WTC11 (cell line): ENCODE measurements at regions not wholly inside any gene's neighbourhood (a gene's known extent, or its start where the extent isn't known, plus 50 kb on each side); places are given as distances from the start of the nearest gene placed in this dataset.

Experiments used
- ATAC-seq: fragments of 200-7000 bp; cut with Tn5 transposase; 2 replicates; pipeline ENCODE4 v1.10.0; 2021; ENCODE audit warnings: mild to moderate bottlenecking, moderate library complexity
- CTCF ChIA-PET: fragments of 300-600 bp; sonication (Branson Sonifier 250); formaldehyde crosslinking; loops from one replicate; lab custom pipeline; 2021; ENCODE audit warnings: antibody characterized with exemption; lab: Charles Lee
- POLR2A ChIA-PET: fragments of 350-600 bp; sonication (Branson Sonifier 250); formaldehyde crosslinking; loops from one replicate; lab custom pipeline; 2021; ENCODE audit warnings: antibody characterized with exemption; lab: Charles Lee
- DNase-seq: peaks from one replicate; pipeline ENCODE4 v3.0.0; 2021; ENCODE audit warnings: low spot score
- H3K27ac Mint-ChIP-seq: 2 replicates; pipeline ENCODE4 v1.8.0; 2021; ENCODE audit warnings: mixed read lengths
- H3K27me3 Mint-ChIP-seq: 2 replicates; pipeline ENCODE4 v1.8.0; 2021; ENCODE audit warnings: low read depth, mild to moderate bottlenecking, moderate library complexity, mixed read lengths
- H3K36me3 Mint-ChIP-seq: 2 replicates; pipeline ENCODE4 v1.8.0; 2021; ENCODE audit warnings: mixed read lengths
- H3K4me1 Mint-ChIP-seq: 2 replicates; pipeline ENCODE4 v1.8.0; 2022; ENCODE audit warnings: mixed read lengths
- H3K4me3 Mint-ChIP-seq: 2 replicates; pipeline ENCODE4 v1.8.0; 2021; ENCODE audit warnings: mild to moderate bottlenecking, moderate library complexity, mixed read lengths
- H3K9me3 Mint-ChIP-seq: 2 replicates; pipeline ENCODE4 v1.8.0; 2021; ENCODE audit warnings: mixed read lengths
- ATF1 ChIP-seq: sonication (generic); formaldehyde crosslinking; IDR thresholded peaks from 2 replicates; pipeline ENCODE4 v1.8.1; 2023; ENCODE audit warnings: mild to moderate bottlenecking, moderate library complexity, missing genetic modification reagents
- FOXK1 ChIP-seq: sonication (generic); formaldehyde crosslinking; IDR thresholded peaks from 2 replicates; pipeline ENCODE4 v1.8.0; 2022; ENCODE audit warnings: mild to moderate bottlenecking, moderate library complexity, missing genetic modification reagents
- IRF2 ChIP-seq: sonication (generic); formaldehyde crosslinking; IDR thresholded peaks from 2 replicates; pipeline ENCODE4 v1.8.0; 2022; ENCODE audit warnings: low read depth, missing genetic modification reagents, borderline replicate concordance
- NFATC4 ChIP-seq: fragments of 250-450 bp; sonication (Bioruptor Pico); IDR thresholded peaks from 2 replicates; pipeline ENCODE4 v1.9.0; 2021; ENCODE audit warnings: mild to moderate bottlenecking
- OVOL2 ChIP-seq: fragments of 250-450 bp; sonication (Bioruptor Pico); IDR thresholded peaks from 2 replicates; pipeline ENCODE4 v1.9.0; 2021; ENCODE audit warnings: mild to moderate bottlenecking, borderline replicate concordance
- SMAD3 ChIP-seq: sonication (generic); formaldehyde crosslinking; IDR thresholded peaks from 2 replicates; pipeline ENCODE4 v1.8.0; 2022; ENCODE audit warnings: missing genetic modification reagents, mild to moderate bottlenecking, borderline replicate concordance
- SP1 ChIP-seq: sonication (generic); formaldehyde crosslinking; conservative IDR thresholded peaks from 2 replicates; pipeline ENCODE4 v1.8.1; 2022; ENCODE audit warnings: missing genetic modification reagents
- TP53 ChIP-seq: sonication (generic); formaldehyde crosslinking; IDR thresholded peaks from 2 replicates; pipeline ENCODE4 v1.8.1; 2023; ENCODE audit warnings: mild to moderate bottlenecking, missing genetic modification reagents
- ZNF219 ChIP-seq: sonication (generic); formaldehyde crosslinking; IDR thresholded peaks from 2 replicates; pipeline ENCODE4 v1.8.0; 2023; ENCODE audit warnings: missing genetic modification reagents, mild to moderate bottlenecking, borderline replicate concordance
- ZNF416 ChIP-seq: fragments of 250-450 bp; sonication (Bioruptor Pico); IDR thresholded peaks from 2 replicates; pipeline ENCODE4 v1.9.0; 2021; ENCODE audit warnings: mild to moderate bottlenecking, inconsistent platforms
- ZNF671 ChIP-seq: fragments of 250-450 bp; sonication (Bioruptor Pico); IDR thresholded peaks from 2 replicates; pipeline ENCODE4 v1.8.0; 2021; ENCODE audit warnings: mild to moderate bottlenecking
- TF ChIP-seq, protein P1 (sequence below): sonication (generic); formaldehyde crosslinking; IDR thresholded peaks from 2 replicates; pipeline ENCODE4 v1.8.0; 2022; ENCODE audit warnings: missing genetic modification reagents
- TF ChIP-seq, protein P2 (sequence below): sonication (generic); formaldehyde crosslinking; IDR thresholded peaks from 2 replicates; pipeline ENCODE4 v1.8.1; 2023; ENCODE audit warnings: mild to moderate bottlenecking, missing genetic modification reagents, moderate library complexity
- TF ChIP-seq, protein P3 (sequence below): sonication (generic); formaldehyde crosslinking; IDR thresholded peaks from 2 replicates; pipeline ENCODE4 v1.8.1; 2023; ENCODE audit warnings: mild to moderate bottlenecking, moderate library complexity, missing genetic modification reagents
- TF ChIP-seq, protein P4 (sequence below): fragments of 250-450 bp; sonication (Bioruptor Pico); IDR thresholded peaks from 2 replicates; pipeline ENCODE4 v1.8.0; 2021; ENCODE audit warnings: mild to moderate bottlenecking
- TF ChIP-seq, protein P5 (sequence below): sonication (generic); formaldehyde crosslinking; IDR thresholded peaks from 2 replicates; pipeline ENCODE4 v1.8.0; 2022; ENCODE audit warnings: mild to moderate bottlenecking, missing genetic modification reagents
- TF ChIP-seq, protein P6 (sequence below): fragments of 250-450 bp; sonication (Bioruptor Pico); IDR thresholded peaks from 2 replicates; pipeline ENCODE4 v1.9.0; 2021; ENCODE audit warnings: mild to moderate bottlenecking, borderline replicate concordance
- TF ChIP-seq, protein P7 (sequence below): fragments of 250-450 bp; sonication (Bioruptor Pico); IDR thresholded peaks from 2 replicates; pipeline ENCODE4 v1.9.0; 2021; ENCODE audit warnings: mild to moderate bottlenecking
- TF ChIP-seq, protein P8 (sequence below): sonication (generic); formaldehyde crosslinking; IDR thresholded peaks from 2 replicates; pipeline ENCODE4 v1.8.1; 2023; ENCODE audit warnings: mild to moderate bottlenecking, missing genetic modification reagents, borderline replicate concordance

DNA sequence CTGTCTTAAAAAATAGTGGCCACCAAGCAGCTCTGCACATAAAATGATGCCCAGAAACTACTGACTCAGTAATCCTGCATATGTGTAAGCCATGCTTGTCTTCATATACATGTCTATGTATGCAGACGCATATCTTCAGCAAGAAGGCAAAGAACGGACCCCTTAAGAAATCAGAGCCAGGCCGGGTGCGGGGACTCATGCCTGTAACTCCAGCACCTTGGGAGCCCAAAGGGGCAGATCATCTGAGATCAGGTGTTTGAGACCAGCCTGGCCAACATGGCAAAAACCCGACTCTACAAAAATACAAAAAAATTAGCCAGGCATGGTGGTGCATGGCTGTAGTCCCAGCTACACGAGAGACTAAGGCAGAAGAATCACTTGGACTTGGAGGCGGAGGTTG, 295.0 kb downstream of the TCERG1L start (continued):
- TF ChIP-seq, protein P1, sequence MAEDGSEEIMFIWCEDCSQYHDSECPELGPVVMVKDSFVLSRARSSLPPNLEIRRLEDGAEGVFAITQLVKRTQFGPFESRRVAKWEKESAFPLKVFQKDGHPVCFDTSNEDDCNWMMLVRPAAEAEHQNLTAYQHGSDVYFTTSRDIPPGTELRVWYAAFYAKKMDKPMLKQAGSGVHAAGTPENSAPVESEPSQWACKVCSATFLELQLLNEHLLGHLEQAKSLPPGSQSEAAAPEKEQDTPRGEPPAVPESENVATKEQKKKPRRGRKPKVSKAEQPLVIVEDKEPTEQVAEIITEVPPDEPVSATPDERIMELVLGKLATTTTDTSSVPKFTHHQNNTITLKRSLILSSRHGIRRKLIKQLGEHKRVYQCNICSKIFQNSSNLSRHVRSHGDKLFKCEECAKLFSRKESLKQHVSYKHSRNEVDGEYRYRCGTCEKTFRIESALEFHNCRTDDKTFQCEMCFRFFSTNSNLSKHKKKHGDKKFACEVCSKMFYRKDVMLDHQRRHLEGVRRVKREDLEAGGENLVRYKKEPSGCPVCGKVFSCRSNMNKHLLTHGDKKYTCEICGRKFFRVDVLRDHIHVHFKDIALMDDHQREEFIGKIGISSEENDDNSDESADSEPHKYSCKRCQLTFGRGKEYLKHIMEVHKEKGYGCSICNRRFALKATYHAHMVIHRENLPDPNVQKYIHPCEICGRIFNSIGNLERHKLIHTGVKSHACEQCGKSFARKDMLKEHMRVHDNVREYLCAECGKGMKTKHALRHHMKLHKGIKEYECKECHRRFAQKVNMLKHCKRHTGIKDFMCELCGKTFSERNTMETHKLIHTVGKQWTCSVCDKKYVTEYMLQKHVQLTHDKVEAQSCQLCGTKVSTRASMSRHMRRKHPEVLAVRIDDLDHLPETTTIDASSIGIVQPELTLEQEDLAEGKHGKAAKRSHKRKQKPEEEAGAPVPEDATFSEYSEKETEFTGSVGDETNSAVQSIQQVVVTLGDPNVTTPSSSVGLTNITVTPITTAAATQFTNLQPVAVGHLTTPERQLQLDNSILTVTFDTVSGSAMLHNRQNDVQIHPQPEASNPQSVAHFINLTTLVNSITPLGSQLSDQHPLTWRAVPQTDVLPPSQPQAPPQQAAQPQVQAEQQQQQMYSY (CRISPR knock-in tag): no peak
- TF ChIP-seq, protein P2, sequence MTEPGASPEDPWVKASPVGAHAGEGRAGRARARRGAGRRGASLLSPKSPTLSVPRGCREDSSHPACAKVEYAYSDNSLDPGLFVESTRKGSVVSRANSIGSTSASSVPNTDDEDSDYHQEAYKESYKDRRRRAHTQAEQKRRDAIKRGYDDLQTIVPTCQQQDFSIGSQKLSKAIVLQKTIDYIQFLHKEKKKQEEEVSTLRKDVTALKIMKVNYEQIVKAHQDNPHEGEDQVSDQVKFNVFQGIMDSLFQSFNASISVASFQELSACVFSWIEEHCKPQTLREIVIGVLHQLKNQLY: no peak
- TF ChIP-seq ATF1 (CRISPR knock-in tag) (no peak), ZNF416 (CRISPR knock-in tag) (no peak), ZNF671 (no peak), IRF2 (no peak), FOXK1 (no peak)
- TF ChIP-seq, protein P3, sequence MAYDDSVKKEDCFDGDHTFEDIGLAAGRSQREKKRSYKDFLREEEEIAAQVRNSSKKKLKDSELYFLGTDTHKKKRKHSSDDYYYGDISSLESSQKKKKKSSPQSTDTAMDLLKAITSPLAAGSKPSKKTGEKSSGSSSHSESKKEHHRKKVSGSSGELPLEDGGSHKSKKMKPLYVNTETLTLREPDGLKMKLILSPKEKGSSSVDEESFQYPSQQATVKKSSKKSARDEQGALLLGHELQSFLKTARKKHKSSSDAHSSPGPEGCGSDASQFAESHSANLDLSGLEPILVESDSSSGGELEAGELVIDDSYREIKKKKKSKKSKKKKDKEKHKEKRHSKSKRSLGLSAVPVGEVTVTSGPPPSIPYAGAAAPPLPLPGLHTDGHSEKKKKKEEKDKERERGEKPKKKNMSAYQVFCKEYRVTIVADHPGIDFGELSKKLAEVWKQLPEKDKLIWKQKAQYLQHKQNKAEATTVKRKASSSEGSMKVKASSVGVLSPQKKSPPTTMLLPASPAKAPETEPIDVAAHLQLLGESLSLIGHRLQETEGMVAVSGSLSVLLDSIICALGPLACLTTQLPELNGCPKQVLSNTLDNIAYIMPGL: no peak
- TF ChIP-seq, protein P4, sequence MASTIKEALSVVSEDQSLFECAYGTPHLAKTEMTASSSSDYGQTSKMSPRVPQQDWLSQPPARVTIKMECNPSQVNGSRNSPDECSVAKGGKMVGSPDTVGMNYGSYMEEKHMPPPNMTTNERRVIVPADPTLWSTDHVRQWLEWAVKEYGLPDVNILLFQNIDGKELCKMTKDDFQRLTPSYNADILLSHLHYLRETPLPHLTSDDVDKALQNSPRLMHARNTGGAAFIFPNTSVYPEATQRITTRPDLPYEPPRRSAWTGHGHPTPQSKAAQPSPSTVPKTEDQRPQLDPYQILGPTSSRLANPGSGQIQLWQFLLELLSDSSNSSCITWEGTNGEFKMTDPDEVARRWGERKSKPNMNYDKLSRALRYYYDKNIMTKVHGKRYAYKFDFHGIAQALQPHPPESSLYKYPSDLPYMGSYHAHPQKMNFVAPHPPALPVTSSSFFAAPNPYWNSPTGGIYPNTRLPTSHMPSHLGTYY (CRISPR knock-in tag): no peak
- TF ChIP-seq, protein P5, sequence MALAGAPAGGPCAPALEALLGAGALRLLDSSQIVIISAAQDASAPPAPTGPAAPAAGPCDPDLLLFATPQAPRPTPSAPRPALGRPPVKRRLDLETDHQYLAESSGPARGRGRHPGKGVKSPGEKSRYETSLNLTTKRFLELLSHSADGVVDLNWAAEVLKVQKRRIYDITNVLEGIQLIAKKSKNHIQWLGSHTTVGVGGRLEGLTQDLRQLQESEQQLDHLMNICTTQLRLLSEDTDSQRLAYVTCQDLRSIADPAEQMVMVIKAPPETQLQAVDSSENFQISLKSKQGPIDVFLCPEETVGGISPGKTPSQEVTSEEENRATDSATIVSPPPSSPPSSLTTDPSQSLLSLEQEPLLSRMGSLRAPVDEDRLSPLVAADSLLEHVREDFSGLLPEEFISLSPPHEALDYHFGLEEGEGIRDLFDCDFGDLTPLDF: no peak

DNA sequence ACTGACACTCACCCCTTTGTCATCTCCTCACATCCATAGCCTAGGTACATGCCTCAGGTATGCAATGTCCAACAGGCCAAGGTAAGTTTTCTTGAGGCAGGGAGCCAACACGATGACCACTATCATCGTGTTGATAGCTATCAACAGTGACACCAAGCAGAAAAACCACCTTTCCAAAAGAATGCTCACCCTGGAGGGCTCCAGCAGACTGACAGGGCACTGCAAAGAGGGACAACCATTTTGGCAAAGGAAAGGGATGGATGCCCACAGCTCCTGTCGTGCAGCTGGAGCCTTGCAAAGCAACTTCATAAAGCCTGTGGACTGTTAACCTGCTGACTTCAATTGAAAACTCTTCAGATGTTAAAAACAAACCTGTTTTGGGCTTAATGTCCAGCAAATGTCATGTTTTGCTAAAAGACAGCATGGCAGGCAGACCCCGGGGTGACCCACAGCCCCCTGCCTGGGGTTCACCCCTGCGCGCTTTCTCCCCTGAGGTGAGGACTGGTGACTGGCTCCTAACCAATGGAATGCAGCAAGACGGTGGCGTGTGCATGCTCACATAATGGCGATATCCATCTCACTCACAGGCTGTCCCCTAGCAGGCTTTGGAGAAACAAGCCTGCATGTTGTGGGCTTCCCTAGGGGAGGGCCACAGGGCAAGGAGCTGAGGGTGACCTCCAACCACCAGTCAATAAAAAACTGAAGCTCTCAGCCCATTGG, 293.8 kb downstream of the TCERG1L start:
- no peak overlapping the region for H3K4me3 Mint-ChIP-seq
- DNase-seq (no peak), ATAC-seq (no peak)
- H3K36me3 Mint-ChIP-seq: peaks cover 62% of the 10 kb centered on the region
- H3K27ac Mint-ChIP-seq: no peak overlapping the region
- H3K4me1 Mint-ChIP-seq: no peaks in the 10 kb centered on the region
- ChIA-PET CTCF (no interaction called here), POLR2A (no interaction called here)
- peaks cover 69% of the 10 kb centered on the region for H3K9me3 Mint-ChIP-seq
- peaks cover 9% of the 10 kb centered on the region for H3K27me3 Mint-ChIP-seq
- TF ChIP-seq OVOL2 (CRISPR knock-in tag) (no peak), SP1 (CRISPR knock-in tag) (no peak), ZNF219 (no peak), NFATC4 (CRISPR knock-in tag) (no peak), SMAD3 (no peak), TP53 (no peak), ATF1 (CRISPR knock-in tag) (no peak)
- TF ChIP-seq, protein P6, sequence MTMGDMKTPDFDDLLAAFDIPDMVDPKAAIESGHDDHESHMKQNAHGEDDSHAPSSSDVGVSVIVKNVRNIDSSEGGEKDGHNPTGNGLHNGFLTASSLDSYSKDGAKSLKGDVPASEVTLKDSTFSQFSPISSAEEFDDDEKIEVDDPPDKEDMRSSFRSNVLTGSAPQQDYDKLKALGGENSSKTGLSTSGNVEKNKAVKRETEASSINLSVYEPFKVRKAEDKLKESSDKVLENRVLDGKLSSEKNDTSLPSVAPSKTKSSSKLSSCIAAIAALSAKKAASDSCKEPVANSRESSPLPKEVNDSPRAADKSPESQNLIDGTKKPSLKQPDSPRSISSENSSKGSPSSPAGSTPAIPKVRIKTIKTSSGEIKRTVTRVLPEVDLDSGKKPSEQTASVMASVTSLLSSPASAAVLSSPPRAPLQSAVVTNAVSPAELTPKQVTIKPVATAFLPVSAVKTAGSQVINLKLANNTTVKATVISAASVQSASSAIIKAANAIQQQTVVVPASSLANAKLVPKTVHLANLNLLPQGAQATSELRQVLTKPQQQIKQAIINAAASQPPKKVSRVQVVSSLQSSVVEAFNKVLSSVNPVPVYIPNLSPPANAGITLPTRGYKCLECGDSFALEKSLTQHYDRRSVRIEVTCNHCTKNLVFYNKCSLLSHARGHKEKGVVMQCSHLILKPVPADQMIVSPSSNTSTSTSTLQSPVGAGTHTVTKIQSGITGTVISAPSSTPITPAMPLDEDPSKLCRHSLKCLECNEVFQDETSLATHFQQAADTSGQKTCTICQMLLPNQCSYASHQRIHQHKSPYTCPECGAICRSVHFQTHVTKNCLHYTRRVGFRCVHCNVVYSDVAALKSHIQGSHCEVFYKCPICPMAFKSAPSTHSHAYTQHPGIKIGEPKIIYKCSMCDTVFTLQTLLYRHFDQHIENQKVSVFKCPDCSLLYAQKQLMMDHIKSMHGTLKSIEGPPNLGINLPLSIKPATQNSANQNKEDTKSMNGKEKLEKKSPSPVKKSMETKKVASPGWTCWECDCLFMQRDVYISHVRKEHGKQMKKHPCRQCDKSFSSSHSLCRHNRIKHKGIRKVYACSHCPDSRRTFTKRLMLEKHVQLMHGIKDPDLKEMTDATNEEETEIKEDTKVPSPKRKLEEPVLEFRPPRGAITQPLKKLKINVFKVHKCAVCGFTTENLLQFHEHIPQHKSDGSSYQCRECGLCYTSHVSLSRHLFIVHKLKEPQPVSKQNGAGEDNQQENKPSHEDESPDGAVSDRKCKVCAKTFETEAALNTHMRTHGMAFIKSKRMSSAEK (CRISPR knock-in tag): no peak
- TF ChIP-seq, protein P7, sequence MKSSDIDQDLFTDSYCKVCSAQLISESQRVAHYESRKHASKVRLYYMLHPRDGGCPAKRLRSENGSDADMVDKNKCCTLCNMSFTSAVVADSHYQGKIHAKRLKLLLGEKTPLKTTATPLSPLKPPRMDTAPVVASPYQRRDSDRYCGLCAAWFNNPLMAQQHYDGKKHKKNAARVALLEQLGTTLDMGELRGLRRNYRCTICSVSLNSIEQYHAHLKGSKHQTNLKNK: no peak
- TF ChIP-seq, protein P8, sequence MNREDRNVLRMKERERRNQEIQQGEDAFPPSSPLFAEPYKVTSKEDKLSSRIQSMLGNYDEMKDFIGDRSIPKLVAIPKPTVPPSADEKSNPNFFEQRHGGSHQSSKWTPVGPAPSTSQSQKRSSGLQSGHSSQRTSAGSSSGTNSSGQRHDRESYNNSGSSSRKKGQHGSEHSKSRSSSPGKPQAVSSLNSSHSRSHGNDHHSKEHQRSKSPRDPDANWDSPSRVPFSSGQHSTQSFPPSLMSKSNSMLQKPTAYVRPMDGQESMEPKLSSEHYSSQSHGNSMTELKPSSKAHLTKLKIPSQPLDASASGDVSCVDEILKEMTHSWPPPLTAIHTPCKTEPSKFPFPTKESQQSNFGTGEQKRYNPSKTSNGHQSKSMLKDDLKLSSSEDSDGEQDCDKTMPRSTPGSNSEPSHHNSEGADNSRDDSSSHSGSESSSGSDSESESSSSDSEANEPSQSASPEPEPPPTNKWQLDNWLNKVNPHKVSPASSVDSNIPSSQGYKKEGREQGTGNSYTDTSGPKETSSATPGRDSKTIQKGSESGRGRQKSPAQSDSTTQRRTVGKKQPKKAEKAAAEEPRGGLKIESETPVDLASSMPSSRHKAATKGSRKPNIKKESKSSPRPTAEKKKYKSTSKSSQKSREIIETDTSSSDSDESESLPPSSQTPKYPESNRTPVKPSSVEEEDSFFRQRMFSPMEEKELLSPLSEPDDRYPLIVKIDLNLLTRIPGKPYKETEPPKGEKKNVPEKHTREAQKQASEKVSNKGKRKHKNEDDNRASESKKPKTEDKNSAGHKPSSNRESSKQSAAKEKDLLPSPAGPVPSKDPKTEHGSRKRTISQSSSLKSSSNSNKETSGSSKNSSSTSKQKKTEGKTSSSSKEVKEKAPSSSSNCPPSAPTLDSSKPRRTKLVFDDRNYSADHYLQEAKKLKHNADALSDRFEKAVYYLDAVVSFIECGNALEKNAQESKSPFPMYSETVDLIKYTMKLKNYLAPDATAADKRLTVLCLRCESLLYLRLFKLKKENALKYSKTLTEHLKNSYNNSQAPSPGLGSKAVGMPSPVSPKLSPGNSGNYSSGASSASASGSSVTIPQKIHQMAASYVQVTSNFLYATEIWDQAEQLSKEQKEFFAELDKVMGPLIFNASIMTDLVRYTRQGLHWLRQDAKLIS: no peak
